Keratinocyte (primary cell): ENCODE measurements at regions not wholly inside any gene's neighbourhood (a gene's known extent, or its start where the extent isn't known, plus 50 kb on each side); places are given as distances from the start of the nearest gene placed in this dataset.

Experiments used
- DNase-seq: peaks from one replicate; pipeline ENCODE4 v3.0.0-alpha.2; 2011; ENCODE audit warnings: low read depth, missing footprints, low spot score
- FAIRE-seq: peaks from 2 replicates; lab custom pipeline; 2011; peaks lifted over from hg19 to GRCh38; lab: Jason Lieb, UNC
- H2AFZ ChIP-seq: 2 replicates; pipeline ENCODE4 v1.6.0; 2012; ENCODE audit warnings: low read length, control low read depth, inconsistent platforms; ENCODE audit not compliant: control insufficient read depth
- H3K27ac ChIP-seq: 2 replicates; pipeline ENCODE4 v1.5.1; 2011; ENCODE audit warnings: low read length; ENCODE audit not compliant: control insufficient read depth, insufficient read depth
- H3K27me3 ChIP-seq: 3 replicates; pipeline ENCODE4 v1.6.0; 2011; ENCODE audit warnings: low read length; ENCODE audit not compliant: control insufficient read depth, insufficient read depth; ENCODE audit errors: extremely low read depth
- H3K36me3 ChIP-seq, 2 experiments: 2 replicates in 1 of 2; 3 replicates in 1 of 2; pipeline ENCODE4 v1.5.1; 2011; ENCODE audit warnings: low read length in 2 of 2, mild to moderate bottlenecking in 1 of 2; ENCODE audit not compliant: control insufficient read depth in 2 of 2, insufficient read depth in 2 of 2; ENCODE audit errors: extremely low read depth in 1 of 2
- H3K4me1 ChIP-seq: 3 replicates; pipeline ENCODE4 v1.5.1; 2011; ENCODE audit warnings: low read length; ENCODE audit not compliant: control insufficient read depth, insufficient read depth; ENCODE audit errors: extremely low read depth
- H3K4me2 ChIP-seq: 3 replicates; pipeline ENCODE4 v1.6.0; 2011; ENCODE audit warnings: low read depth, low read length; ENCODE audit not compliant: control insufficient read depth, insufficient read depth; ENCODE audit errors: extremely low read depth
- H3K4me3 ChIP-seq, 3 experiments: fragments of 200-600 bp in 1 of 3; sonication (generic) in 1 of 3; 2 replicates in 2 of 3; 3 replicates in 1 of 3; pipeline ENCODE4 v1.5.1; 2011 to 2016; ENCODE audit warnings: low read length in 3 of 3, mild to moderate bottlenecking in 3 of 3, control low read depth in 2 of 3, inconsistent platforms in 1 of 3, low read depth in 1 of 3, mixed read lengths in 1 of 3, mixed run types in 1 of 3, moderate library complexity in 1 of 3; ENCODE audit not compliant: control insufficient read depth in 2 of 3, insufficient read depth in 2 of 3; ENCODE audit errors: extremely low read depth in 1 of 3
- H3K79me2 ChIP-seq: 2 replicates; pipeline ENCODE4 v1.6.0; 2012; ENCODE audit warnings: low read length; ENCODE audit not compliant: control insufficient read depth, insufficient read depth
- H3K9ac ChIP-seq: 3 replicates; pipeline ENCODE4 v1.6.0; 2011; ENCODE audit warnings: low read length; ENCODE audit not compliant: control insufficient read depth, insufficient read depth; ENCODE audit errors: extremely low read depth
- H3K9me1 ChIP-seq: 3 replicates; pipeline ENCODE4 v1.6.0; 2011; ENCODE audit warnings: low read length; ENCODE audit not compliant: control insufficient read depth, insufficient read depth; ENCODE audit errors: extremely low read depth
- H3K9me3 ChIP-seq: 2 replicates; pipeline ENCODE4 v1.5.1; 2012; ENCODE audit warnings: low read depth, low read length; ENCODE audit not compliant: control insufficient read depth
- H4K20me1 ChIP-seq: 3 replicates; pipeline ENCODE4 v1.6.0; 2011; ENCODE audit warnings: low read length; ENCODE audit not compliant: control insufficient read depth, insufficient read depth; ENCODE audit errors: extremely low read depth
- CTCF ChIP-seq, 3 experiments: IDR thresholded peaks in 1 of 3; conservative IDR thresholded peaks in 1 of 3; optimal IDR thresholded peaks in 1 of 3; 2 replicates in 2 of 3; 3 replicates in 1 of 3; pipeline versions ENCODE3 to v1.5.1; 2011; ENCODE audit warnings: low read length in 3 of 3, mild to moderate bottlenecking in 3 of 3, moderate library complexity in 2 of 3, control low read depth in 1 of 3, inconsistent platforms in 1 of 3; ENCODE audit not compliant: insufficient read depth in 2 of 3; ENCODE audit errors: extremely low read depth in 1 of 3
- EZH2 ChIP-seq: IDR thresholded peaks from one replicate; pipeline ENCODE4 v1.6.1; 2012; ENCODE audit warnings: inconsistent platforms, mild to moderate bottlenecking, low read length, moderate library complexity
- dilution Hi-C: fragments of 300-500 bp; cut with MboI; formaldehyde crosslinking; loops from one replicate; pipeline ENCODE4 v1.7.0; 2020; ENCODE audit warnings: low sequenced_read_pairs; ENCODE audit not compliant: extremely low pct_ligation_motif_present

GRCh38 chr6:4644996-4645395 lies 131.2 kb upstream of the CDYL start:
- H2AFZ ChIP-seq, result no peak overlapping the region
- H3K4me3 ChIP-seq, result no peak overlapping the region
- no peaks in the 10 kb centered on the region for H3K9me3 ChIP-seq
- H3K27me3 ChIP-seq, result no peaks in the 10 kb centered on the region
- H3K36me3 ChIP-seq, result no peaks in the 10 kb centered on the region
- no peaks in the 10 kb centered on the region for H3K9me1 ChIP-seq
- H3K9ac ChIP-seq, result no peak overlapping the region
- H3K79me2 ChIP-seq, result no peaks in the 10 kb centered on the region
- DNase-seq, result no peak
- FAIRE-seq, result peak; percentile 59
- no peaks in the 10 kb centered on the region for H4K20me1 ChIP-seq
- peak overlapping the region; percentile 58 for H3K4me2 ChIP-seq
- H3K27ac ChIP-seq, result peak overlapping the region; percentile 10
- dilution Hi-C loops, result no loop called here
- H3K4me1 ChIP-seq, result peaks cover 39% of the 10 kb centered on the region
- TF ChIP-seq CTCF (optimal IDR thresholded peaks at IDR 0.05 in 1 of 3, IDR thresholded peaks at IDR 0.05 in 1 of 3, conservative IDR thresholded peaks at IDR 0.05 in 1 of 3; ENCODE audit: extremely low read depth in 1 of 3, insufficient read depth in 2 of 3, low read length in 3 of 3), result no peak
- TF ChIP-seq EZH2, result no peak

- Histone ChIP-seq H3K9ac (no peak overlapping the region), H3K9me1 (no peaks in the 10 kb centered on the region), H3K36me3 (no peaks in the 10 kb centered on the region), H3K4me2 (no peak overlapping the region), H3K9me3 (no peaks in the 10 kb centered on the region), H3K27ac (no peak overlapping the region), H2AFZ (no peak overlapping the region), H3K27me3 (no peaks in the 10 kb centered on the region), H3K4me3 (no peak overlapping the region), H3K79me2 (no peaks in the 10 kb centered on the region), H3K4me1 (peaks cover 49% of the 10 kb centered on the region), H4K20me1 (no peaks in the 10 kb centered on the region)
- dilution Hi-C loops, result no loop called here
- TF ChIP-seq CTCF (optimal IDR thresholded peaks at IDR 0.05 in 1 of 3, IDR thresholded peaks at IDR 0.05 in 1 of 3, conservative IDR thresholded peaks at IDR 0.05 in 1 of 3; ENCODE audit: extremely low read depth in 1 of 3, insufficient read depth in 2 of 3, low read length in 3 of 3) (no peak), EZH2 (no peak)
- FAIRE-seq (no peak), DNase-seq (no peak)
Observed at GRCh38 chr6:4641461-4641860, 134.7 kb upstream of the CDYL start.
